ENCODE measurements at regions not wholly inside any gene's neighbourhood (a gene's known extent, or its start where the extent isn't known, plus 50 kb on each side); places are given as distances from the start of the nearest gene placed in this dataset.
A peak's percentile ranks its signal among the peaks of the same experiment; 100 is the strongest.
"Not testable (repeated sequence)": the region's sequence is repeated elsewhere in the genome, so short reads cannot be mapped to it uniquely, and the experiment has no call there.

- peak; percentile 30 for DNase-seq (ENCODE audit: low read depth)
- no peak overlapping the region for H3K4me3 ChIP-seq (ENCODE audit: low read depth, low read length)
- TF ChIP-seq CTCF (IDR thresholded peaks at IDR 0.05; ENCODE audit: insufficient read depth, low read depth, low read length), result no peak
These were observed 706.1 kb upstream of the GOLIM4 start for GRCh38 chr3:168801794-168802193.

- no peak for DNase-seq (ENCODE audit: low read depth)
- TF ChIP-seq CTCF (IDR thresholded peaks at IDR 0.05; ENCODE audit: insufficient read depth, low read depth, low read length), result no peak
- H3K4me3 ChIP-seq (ENCODE audit: low read depth, low read length), result no peak overlapping the region
These were observed 700.6 kb upstream of the GOLIM4 start for GRCh38 chr3:168796339-168796738.

GRCh38 chr3:168794427-168794826 is 698.7 kb upstream of the GOLIM4 start:
- H3K4me3 ChIP-seq (ENCODE audit: low read depth, low read length), result no peak overlapping the region
- no peak for DNase-seq (ENCODE audit: low read depth)
- TF ChIP-seq CTCF (IDR thresholded peaks at IDR 0.05; ENCODE audit: insufficient read depth, low read depth, low read length), result no peak

- DNase-seq (ENCODE audit: low read depth), result no peak
- H3K4me3 ChIP-seq (ENCODE audit: low read depth, low read length), result no peak overlapping the region
- no peak for TF ChIP-seq CTCF (IDR thresholded peaks at IDR 0.05; ENCODE audit: insufficient read depth, low read depth, low read length)
These were observed 686.5 kb upstream of the GOLIM4 start for GRCh38 chr3:168782193-168782592.

- not testable (repeated sequence) for DNase-seq (ENCODE audit: low read depth); H3K4me3 ChIP-seq (ENCODE audit: low read depth, low read length)
These were observed 684.4 kb upstream of the GOLIM4 start for GRCh38 chr3:168779970-168780645.

- no peak for TF ChIP-seq CTCF (IDR thresholded peaks at IDR 0.05; ENCODE audit: insufficient read depth, low read depth, low read length)
- no peak overlapping the region for H3K4me3 ChIP-seq (ENCODE audit: low read depth, low read length)
- no peak for DNase-seq (ENCODE audit: low read depth)
These were observed 658.0 kb upstream of the GOLIM4 start for GRCh38 chr3:168753724-168754123.

GRCh38 chr3:168752339-168752738 is 656.6 kb upstream of the GOLIM4 start:
- DNase-seq (ENCODE audit: low read depth), result no peak
- no peak for TF ChIP-seq CTCF (IDR thresholded peaks at IDR 0.05; ENCODE audit: insufficient read depth, low read depth, low read length)

More at GRCh38 chr3:168752339-168752738, 656.6 kb upstream of the GOLIM4 start:
- H3K4me3 ChIP-seq (ENCODE audit: low read depth, low read length), result no peak overlapping the region

Measured in fibroblast of villous mesenchyme (primary cell).